ENCODE measurements at regions not wholly inside any gene's neighbourhood (a gene's known extent, or its start where the extent isn't known, plus 50 kb on each side); places are given as distances from the start of the nearest gene placed in this dataset.

GRCh38 chr12:13471471-13471870 lies 274.9 kb downstream of the EMP1 start:
- no peak overlapping the region for H3K27ac ChIP-seq (replicated peaks)
- no peak for TF ChIP-seq GABPA (IDR thresholded peaks at IDR 0.05; ENCODE audit: low read depth)
- TF ChIP-seq POLR2AphosphoS5 (IDR thresholded peaks at IDR 0.05; ENCODE audit: low read depth): no peak
- TF ChIP-seq CTCF (IDR thresholded peaks at IDR 0.05; ENCODE audit: insufficient read depth, low read length): no peak
- TF ChIP-seq SPI1 (IDR thresholded peaks at IDR 0.05; ENCODE audit: borderline replicate concordance, low read depth): no peak
- TF ChIP-seq REST (IDR thresholded peaks at IDR 0.05; ENCODE audit: insufficient replicate concordance, low read depth): no peak

GRCh38 chr12:13465635-13466034 lies 269.1 kb downstream of the EMP1 start:
- Histone ChIP-seq H3K4me3 (replicated peaks; ENCODE audit: insufficient read depth, low read length) (no peak overlapping the region), H3K27ac (replicated peaks) (no peak overlapping the region), H3K27me3 (ENCODE audit: insufficient read depth, poor library complexity, severe bottlenecking) (no peaks in the 10 kb centered on the region)
- TF ChIP-seq SPI1 (IDR thresholded peaks at IDR 0.05; ENCODE audit: borderline replicate concordance, low read depth) (no peak), GABPA (IDR thresholded peaks at IDR 0.05; ENCODE audit: low read depth) (no peak), CTCF (IDR thresholded peaks at IDR 0.05; ENCODE audit: insufficient read depth, low read length) (no peak), REST (IDR thresholded peaks at IDR 0.05; ENCODE audit: insufficient replicate concordance, low read depth) (no peak), POLR2AphosphoS5 (IDR thresholded peaks at IDR 0.05; ENCODE audit: low read depth) (no peak)
- no peak for DNase-seq (ENCODE audit: low read depth in 1 of 2, low spot score in 1 of 2)

More at GRCh38 chr12:13471471-13471870, 274.9 kb downstream of the EMP1 start:
- no peaks in the 10 kb centered on the region for H3K27me3 ChIP-seq (ENCODE audit: insufficient read depth, poor library complexity, severe bottlenecking)
- H3K4me3 ChIP-seq (replicated peaks; ENCODE audit: insufficient read depth, low read length): no peak overlapping the region
- no peak for DNase-seq (ENCODE audit: low read depth in 1 of 2, low spot score in 1 of 2)

- no peak for DNase-seq (ENCODE audit: low read depth in 1 of 2, low spot score in 1 of 2)
- TF ChIP-seq CTCF (IDR thresholded peaks at IDR 0.05; ENCODE audit: insufficient read depth, low read length): no peak
- no peak for TF ChIP-seq POLR2AphosphoS5 (IDR thresholded peaks at IDR 0.05; ENCODE audit: low read depth)
- TF ChIP-seq GABPA (IDR thresholded peaks at IDR 0.05; ENCODE audit: low read depth): no peak
- no peak for TF ChIP-seq SPI1 (IDR thresholded peaks at IDR 0.05; ENCODE audit: borderline replicate concordance, low read depth)
- no peak for TF ChIP-seq REST (IDR thresholded peaks at IDR 0.05; ENCODE audit: insufficient replicate concordance, low read depth)
- Histone ChIP-seq H3K27me3 (ENCODE audit: insufficient read depth, poor library complexity, severe bottlenecking) (no peaks in the 10 kb centered on the region), H3K4me3 (replicated peaks; ENCODE audit: insufficient read depth, low read length) (no peak overlapping the region), H3K27ac (replicated peaks) (no peak overlapping the region)
These were observed 266.7 kb downstream of the EMP1 start for GRCh38 chr12:13463189-13463588.
